ENCODE measurements at regions not wholly inside any gene's neighbourhood (a gene's known extent, or its start where the extent isn't known, plus 50 kb on each side); places are given as distances from the start of the nearest gene placed in this dataset.

DNA sequence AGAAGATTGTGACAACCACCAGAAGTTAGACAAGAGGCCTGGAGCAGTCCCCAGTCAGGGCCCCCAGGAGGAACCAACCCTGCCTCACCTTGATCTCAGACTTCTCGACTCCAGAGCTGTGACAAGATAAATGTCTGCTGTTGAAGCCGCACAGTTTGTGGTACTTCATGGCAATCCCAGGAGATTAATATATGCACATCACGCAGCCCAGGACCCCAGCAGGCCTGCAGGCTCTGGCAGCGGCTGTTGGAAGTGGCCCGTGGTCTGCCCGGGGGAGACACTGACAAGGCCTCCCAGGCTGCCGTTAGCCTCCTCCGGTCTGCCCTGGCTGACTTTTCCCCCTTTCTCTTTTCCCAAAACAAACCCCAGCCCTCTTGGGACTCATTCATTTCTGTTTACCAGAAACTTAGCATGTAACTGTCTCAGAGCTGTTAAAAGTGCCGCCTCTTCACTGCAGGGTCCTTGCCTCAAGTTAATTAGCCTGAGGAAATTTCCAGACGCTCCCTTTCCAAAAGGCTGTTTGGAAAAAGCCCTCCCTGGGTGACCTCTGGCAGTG lies 183.5 kb upstream of the LYSMD4 start:
- intact Hi-C loops (cut with micrococcal nuclease): no loop called here
- no peak for DNase-seq (ENCODE audit: low read depth, low spot score)

More for the DNA sequence above, 183.5 kb upstream of the LYSMD4 start:
- CTCF ChIA-PET: no interaction called here
- H3K27ac ChIP-seq (ENCODE audit: insufficient read depth, low read depth, low read length): no peak overlapping the region
- H4K20me1 ChIP-seq (replicated peaks; ENCODE audit: control insufficient read depth, extremely low read depth, insufficient read depth, low read length): no peaks in the 10 kb centered on the region
- H3K4me2 ChIP-seq (ENCODE audit: insufficient read depth, low read length): no peak overlapping the region
- no peak overlapping the region for H3K9ac ChIP-seq (replicated peaks; ENCODE audit: extremely low read depth, insufficient read depth, low read length)
- dilution Hi-C loops (cut with MboI; ENCODE audit: extremely low pct_ligation_motif_present, low sequenced_read_pairs): no loop called here
- POLR2A ChIA-PET: no interaction called here
- H3K4me1 ChIP-seq (ENCODE audit: control insufficient read depth, extremely low read depth, insufficient read depth, low read length): no peaks in the 10 kb centered on the region
- H3K27me3 ChIP-seq (ENCODE audit: control insufficient read depth in 2 of 2, insufficient read depth in 2 of 2, low read length in 2 of 2): peaks cover 0 to 8% of the 10 kb centered on the region in 2 experiments
- H3K4me3 ChIP-seq (replicated peaks in 1 of 3; ENCODE audit: insufficient read depth in 1 of 3, low read depth in 1 of 3, low read length in 3 of 3): no peak overlapping the region
- TF ChIP-seq EZH2 (IDR thresholded peaks at IDR 0.05; ENCODE audit: borderline replicate concordance, low read depth, low read length, severe bottlenecking) (no peak), GATA2 (IDR thresholded peaks at IDR 0.05; ENCODE audit: insufficient read depth, insufficient read length, low read depth, low read length) (no peak), FOS (IDR thresholded peaks at IDR 0.05; ENCODE audit: borderline replicate concordance, insufficient read depth, low read length) (no peak), POLR2AphosphoS5 (IDR thresholded peaks at IDR 0.05; ENCODE audit: insufficient read depth, low read depth, low read length) (no peak), JUN (IDR thresholded peaks at IDR 0.05; ENCODE audit: borderline replicate concordance, insufficient read depth, insufficient read length, low read depth) (no peak), MYC (IDR thresholded peaks at IDR 0.05; ENCODE audit: low read depth, low read length) (no peak), POLR2A (IDR thresholded peaks at IDR 0.05; ENCODE audit: low read depth, low read length) (no peak)
- TF ChIP-seq, protein P1, sequence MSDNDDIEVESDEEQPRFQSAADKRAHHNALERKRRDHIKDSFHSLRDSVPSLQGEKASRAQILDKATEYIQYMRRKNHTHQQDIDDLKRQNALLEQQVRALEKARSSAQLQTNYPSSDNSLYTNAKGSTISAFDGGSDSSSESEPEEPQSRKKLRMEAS (IDR thresholded peaks at IDR 0.05; ENCODE audit: insufficient read depth, insufficient read length): no peak
- TF ChIP-seq, protein P2, sequence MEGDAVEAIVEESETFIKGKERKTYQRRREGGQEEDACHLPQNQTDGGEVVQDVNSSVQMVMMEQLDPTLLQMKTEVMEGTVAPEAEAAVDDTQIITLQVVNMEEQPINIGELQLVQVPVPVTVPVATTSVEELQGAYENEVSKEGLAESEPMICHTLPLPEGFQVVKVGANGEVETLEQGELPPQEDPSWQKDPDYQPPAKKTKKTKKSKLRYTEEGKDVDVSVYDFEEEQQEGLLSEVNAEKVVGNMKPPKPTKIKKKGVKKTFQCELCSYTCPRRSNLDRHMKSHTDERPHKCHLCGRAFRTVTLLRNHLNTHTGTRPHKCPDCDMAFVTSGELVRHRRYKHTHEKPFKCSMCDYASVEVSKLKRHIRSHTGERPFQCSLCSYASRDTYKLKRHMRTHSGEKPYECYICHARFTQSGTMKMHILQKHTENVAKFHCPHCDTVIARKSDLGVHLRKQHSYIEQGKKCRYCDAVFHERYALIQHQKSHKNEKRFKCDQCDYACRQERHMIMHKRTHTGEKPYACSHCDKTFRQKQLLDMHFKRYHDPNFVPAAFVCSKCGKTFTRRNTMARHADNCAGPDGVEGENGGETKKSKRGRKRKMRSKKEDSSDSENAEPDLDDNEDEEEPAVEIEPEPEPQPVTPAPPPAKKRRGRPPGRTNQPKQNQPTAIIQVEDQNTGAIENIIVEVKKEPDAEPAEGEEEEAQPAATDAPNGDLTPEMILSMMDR (IDR thresholded peaks at IDR 0.05; ENCODE audit: extremely low read depth in 1 of 2, insufficient read depth in 1 of 2, low read depth in 1 of 2, low read length in 2 of 2): no peak
- H3K9me1 ChIP-seq (replicated peaks; ENCODE audit: control insufficient read depth, extremely low read depth, insufficient read depth, low read length): no peaks in the 10 kb centered on the region
- BruUV-seq (replicated peaks): no TSS peak
- no peaks in the 10 kb centered on the region for H3K79me2 ChIP-seq (ENCODE audit: control insufficient read depth, insufficient read depth, low read length)
- no peaks in the 10 kb centered on the region for H3K36me3 ChIP-seq (ENCODE audit: control insufficient read depth in 2 of 2, extremely low read depth in 1 of 2, insufficient read depth in 2 of 2, low read length in 2 of 2)
- H3K9me3 ChIP-seq (replicated peaks; ENCODE audit: control insufficient read depth, insufficient read depth, low read length): no peaks in the 10 kb centered on the region
- no peak overlapping the region for H2AFZ ChIP-seq (ENCODE audit: low read depth, low read length)
- no peak for FAIRE-seq

Data from endothelial cell of umbilical vein (primary cell).